Naive thymus-derived CD8-positive, alpha-beta T cell (primary cell): ENCODE measurements at regions not wholly inside any gene's neighbourhood (a gene's known extent, or its start where the extent isn't known, plus 50 kb on each side); places are given as distances from the start of the nearest gene placed in this dataset.

Experiments used
- ATAC-seq, 2 donors: fragments of 150-1000 bp; cut with Tn5 transposase in 1 of 2; sonication (Bioruptor Pico), chemical (Tn5 transposase) in 1 of 2; 1 replicate in 1 of 2; 2 replicates in 1 of 2; pipeline ENCODE4 v1.10.0; 2021; ENCODE audit warnings: mild to moderate bottlenecking in 2 of 2, moderate library complexity in 2 of 2
- POLR2A ChIA-PET: fragments of 350-600 bp; sonication (Branson Sonifier 250); formaldehyde crosslinking; loops from one replicate; lab custom pipeline; 2021; ENCODE audit warnings: antibody characterized with exemption; lab: Charles Lee
- DNase-seq, 10 donors: peaks; one replicate each; pipeline versions ENCODE4 v3.0.0 to v3.0.0-alpha.2; 2020 to 2022
- H3K27ac Mint-ChIP-seq, 10 donors: one replicate each; pipeline ENCODE4 v1.8.0; 2020 to 2022; ENCODE audit warnings: mild to moderate bottlenecking in 10 of 10, mixed read lengths in 10 of 10, moderate library complexity in 4 of 10, inconsistent platforms in 1 of 10
- H3K27me3 Mint-ChIP-seq, 5 donors: one replicate each; pipeline ENCODE4 v1.8.0; 2021 to 2022; ENCODE audit warnings: mixed read lengths in 5 of 5
- H3K36me3 Mint-ChIP-seq, 3 donors: one replicate each; pipeline ENCODE4 v1.8.0; 2020 to 2022; ENCODE audit warnings: mixed read lengths in 3 of 3, mild to moderate bottlenecking in 2 of 3, inconsistent platforms in 1 of 3
- H3K4me1 Mint-ChIP-seq, 4 donors: one replicate each; pipeline ENCODE4 v1.8.0; 2021 to 2022; ENCODE audit warnings: mixed read lengths in 4 of 4
- H3K4me3 Mint-ChIP-seq, 10 donors: one replicate each; pipeline ENCODE4 v1.8.0; 2020 to 2022; ENCODE audit warnings: mild to moderate bottlenecking in 10 of 10, mixed read lengths in 10 of 10, moderate library complexity in 6 of 10, inconsistent platforms in 1 of 10
- H3K9me3 Mint-ChIP-seq, 9 donors: one replicate each; pipeline ENCODE4 v1.8.0; 2020 to 2022; ENCODE audit warnings: mixed read lengths in 9 of 9, mild to moderate bottlenecking in 3 of 9, inconsistent platforms in 1 of 9, moderate library complexity in 1 of 9

DNA sequence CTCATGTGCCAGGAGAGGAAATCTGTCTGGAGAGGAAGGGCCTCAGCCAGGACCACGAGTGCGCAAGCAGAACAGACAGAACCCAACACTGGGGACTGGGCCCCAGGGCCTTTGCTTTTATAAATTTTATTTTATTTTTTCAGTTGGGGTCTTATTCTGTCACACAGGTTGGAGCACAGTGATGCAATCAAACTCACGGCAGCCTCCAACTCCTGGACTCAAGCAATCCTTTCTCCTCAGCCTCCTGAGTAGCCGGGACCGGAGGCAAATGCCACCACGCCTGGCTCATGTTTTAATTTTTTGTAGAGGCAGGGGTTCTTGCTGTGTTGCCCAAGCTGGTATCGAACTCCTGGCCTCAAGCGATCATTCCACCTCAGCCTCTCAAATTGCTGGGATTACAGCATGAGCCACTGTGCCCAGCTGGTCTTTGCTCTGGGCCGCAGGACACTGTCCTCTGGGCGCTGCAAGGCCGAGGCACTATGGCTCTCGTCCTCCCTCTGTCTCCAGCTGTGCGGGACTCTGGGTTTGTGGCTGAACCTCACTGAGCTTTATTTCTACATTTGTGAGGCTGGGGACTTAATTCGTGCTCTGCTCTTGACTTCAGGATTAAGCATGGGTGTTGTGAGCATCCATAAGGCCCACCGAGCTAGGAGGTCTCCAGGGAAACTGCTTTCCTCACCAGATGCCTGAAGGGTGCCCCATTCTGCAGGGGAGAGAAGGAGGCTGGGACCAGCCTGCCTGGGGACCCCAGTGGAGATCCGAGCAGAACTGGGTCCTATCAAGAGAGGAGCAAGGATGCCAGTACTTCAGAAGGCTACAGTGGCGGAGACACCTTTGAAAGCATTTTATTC is 144.2 kb upstream of the VSTM2B start:
- H3K9me3 Mint-ChIP-seq = peaks cover 0 to under 1% (median 0%) of the 10 kb centered on the region in 9 donors
- H3K4me1 Mint-ChIP-seq = no peaks in the 10 kb centered on the region
- DNase-seq (peak in 1 of 10 donors; percentile 7), ATAC-seq (no peak)
- peaks cover 3 to 73% (median 21%) of the 10 kb centered on the region in 5 donors for H3K27me3 Mint-ChIP-seq
- no peak overlapping the region for H3K4me3 Mint-ChIP-seq
- no peak overlapping the region for H3K27ac Mint-ChIP-seq
- POLR2A ChIA-PET = no interaction called here
- no peaks in the 10 kb centered on the region for H3K36me3 Mint-ChIP-seq

DNA sequence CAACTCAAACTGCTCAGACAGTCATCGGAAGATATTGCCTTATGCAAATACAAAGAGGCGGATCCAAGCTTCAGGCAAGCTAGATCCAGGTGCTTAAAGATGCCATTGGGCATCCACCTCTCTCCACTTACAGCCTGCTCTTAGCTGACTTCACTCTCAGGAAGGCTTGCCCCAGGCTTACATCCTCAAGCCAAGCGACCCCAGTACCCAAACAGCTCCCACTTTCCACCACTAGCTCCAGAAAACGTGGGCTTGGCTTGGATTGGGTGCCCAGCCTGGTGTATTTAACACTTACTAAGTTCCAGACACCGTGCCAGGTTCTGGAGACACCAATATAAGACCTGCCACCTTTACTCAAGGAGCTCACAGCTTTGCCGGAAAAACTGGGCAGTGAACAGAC is 142.1 kb upstream of the VSTM2B start:
- H3K27me3 Mint-ChIP-seq = peaks cover 3 to 62% (median 15%) of the 10 kb centered on the region in 5 donors
- H3K9me3 Mint-ChIP-seq = peaks cover 0 to 7% (median 0%) of the 10 kb centered on the region in 9 donors
- DNase-seq (no peak), ATAC-seq (no peak)
- POLR2A ChIA-PET = no interaction called here
- no peak overlapping the region for H3K4me3 Mint-ChIP-seq
- H3K36me3 Mint-ChIP-seq = no peaks in the 10 kb centered on the region
- H3K27ac Mint-ChIP-seq = no peak overlapping the region
- H3K4me1 Mint-ChIP-seq = no peaks in the 10 kb centered on the region

DNA sequence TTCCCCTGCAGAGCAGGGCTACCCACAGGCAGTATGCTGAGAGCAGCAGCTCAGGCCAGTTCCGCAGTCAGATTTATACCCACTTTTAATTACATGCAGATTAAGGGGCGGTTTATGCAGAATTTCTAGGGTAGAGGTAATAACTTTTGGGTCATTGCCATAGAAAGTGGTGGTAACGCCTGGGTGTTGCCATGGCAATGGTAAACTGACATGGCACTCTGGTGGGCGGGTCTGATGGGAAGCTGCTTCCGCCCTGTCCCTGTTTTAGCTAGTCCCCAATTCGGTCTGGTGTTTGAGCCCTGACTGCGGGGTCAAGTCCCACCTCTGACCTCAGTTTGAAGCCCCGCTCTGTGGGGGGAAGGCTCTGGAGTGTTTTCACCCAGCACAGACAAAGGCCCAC is 141.1 kb upstream of the VSTM2B start:
- Mint-ChIP-seq H3K4me3 (no peak overlapping the region), H3K27me3 (peaks cover 2 to 54% (median 9%) of the 10 kb centered on the region in 5 donors), H3K9me3 (peaks cover 0 to 11% (median 0%) of the 10 kb centered on the region in 9 donors), H3K27ac (no peak overlapping the region), H3K4me1 (no peaks in the 10 kb centered on the region), H3K36me3 (no peaks in the 10 kb centered on the region)
- ATAC-seq (no peak), DNase-seq (no peak)
- POLR2A ChIA-PET = no interaction called here

DNA sequence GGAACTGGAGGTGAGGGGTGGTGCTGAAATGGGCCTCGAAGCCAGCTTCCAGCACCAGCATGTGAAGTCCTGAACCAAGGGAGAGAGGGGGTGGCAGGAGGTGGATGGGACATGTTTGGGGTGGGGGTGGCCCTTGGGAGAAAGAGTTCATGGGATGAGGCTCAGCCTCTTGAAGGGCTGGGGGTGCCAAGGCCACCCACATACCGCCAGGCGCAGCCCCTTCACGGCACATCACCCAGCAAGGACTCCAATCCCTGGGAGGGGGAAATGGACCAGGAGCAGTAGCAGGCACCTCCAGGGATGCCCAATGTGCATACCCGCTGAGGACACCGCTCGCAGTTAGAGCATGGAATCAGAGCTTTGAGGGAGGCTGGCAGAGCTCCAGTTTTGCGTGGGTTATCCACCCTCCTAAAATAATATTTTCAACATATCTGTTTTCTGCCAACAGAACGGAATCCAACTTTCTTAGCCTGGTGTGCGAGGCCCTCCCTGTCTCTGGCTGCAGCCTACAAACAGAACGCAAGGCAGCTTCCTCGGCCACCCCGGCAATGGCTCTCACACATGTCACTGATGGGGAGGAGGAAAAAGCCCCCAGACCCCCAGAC is 140.5 kb upstream of the VSTM2B start:
- Mint-ChIP-seq H3K27me3 (peaks cover 1 to 48% (median 6%) of the 10 kb centered on the region in 5 donors), H3K4me1 (no peaks in the 10 kb centered on the region), H3K36me3 (no peaks in the 10 kb centered on the region), H3K27ac (peak overlapping the region in 1 of 10 donors; percentile 62), H3K4me3 (no peak overlapping the region), H3K9me3 (peaks cover 0 to 11% (median 4%) of the 10 kb centered on the region in 9 donors)
- DNase-seq (no peak), ATAC-seq (no peak)
- POLR2A ChIA-PET = interaction anchor here (0.7 kb wide), 1 partner anchor 258 kb away, joined by 4 read pairs; no protein-coding TSS in a partner anchor

DNA sequence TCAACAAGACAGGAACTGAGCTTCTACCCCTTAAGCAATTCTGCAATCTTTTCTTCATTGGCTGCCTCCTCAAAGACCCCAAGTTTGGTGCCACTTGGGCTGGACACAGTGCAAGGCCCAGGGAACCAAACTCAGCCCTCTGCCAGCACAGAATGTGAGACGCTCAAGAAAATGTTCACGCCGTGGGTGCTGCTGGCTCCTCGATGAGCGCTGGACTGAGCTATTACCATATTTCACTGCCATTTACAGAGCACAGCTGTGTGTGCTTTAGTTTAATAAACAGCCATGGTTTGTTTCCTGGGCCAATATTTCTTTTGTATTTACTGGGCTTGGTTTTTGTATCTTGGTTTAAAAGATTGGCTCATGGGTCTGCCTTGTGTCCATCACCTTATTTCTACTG is 138.8 kb upstream of the VSTM2B start:
- no peak overlapping the region for H3K4me3 Mint-ChIP-seq
- ATAC-seq = no peak
- H3K36me3 Mint-ChIP-seq = peaks cover 0 to 10% (median 0%) of the 10 kb centered on the region in 3 donors
- peaks cover 1 to 37% (median 10%) of the 10 kb centered on the region in 5 donors for H3K27me3 Mint-ChIP-seq
- no peak overlapping the region for H3K27ac Mint-ChIP-seq
- peaks cover 0 to 26% (median 17%) of the 10 kb centered on the region in 9 donors for H3K9me3 Mint-ChIP-seq
- no peaks in the 10 kb centered on the region for H3K4me1 Mint-ChIP-seq
- POLR2A ChIA-PET = no interaction called here
- DNase-seq = no peak

DNA sequence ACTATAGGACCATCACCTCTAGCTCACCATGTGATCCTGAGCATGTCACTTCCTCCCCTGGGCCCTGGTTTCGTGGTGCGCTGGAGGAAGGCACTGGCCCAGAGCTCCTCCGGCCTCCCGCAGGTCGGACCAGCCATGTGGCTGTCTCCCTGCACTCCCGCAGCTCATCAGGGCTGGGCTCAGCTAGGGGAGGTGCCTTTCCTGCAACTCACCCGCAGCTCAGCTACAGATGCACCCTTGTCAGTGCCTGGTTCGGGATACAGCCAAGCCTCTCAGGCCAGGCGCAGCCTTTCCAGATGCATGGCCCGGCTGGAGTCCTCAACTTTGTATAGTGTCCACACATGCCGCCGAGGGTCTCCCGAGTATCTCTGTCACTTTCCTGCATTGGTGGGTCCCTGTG is 138.2 kb upstream of the VSTM2B start:
- ATAC-seq (no peak), DNase-seq (no peak)
- H3K9me3 Mint-ChIP-seq = peaks cover 0 to 31% (median 18%) of the 10 kb centered on the region in 9 donors
- H3K36me3 Mint-ChIP-seq = peaks cover 0 to 10% (median 0%) of the 10 kb centered on the region in 3 donors
- no peaks in the 10 kb centered on the region for H3K4me1 Mint-ChIP-seq
- H3K27me3 Mint-ChIP-seq = peaks cover 1 to 31% (median 7%) of the 10 kb centered on the region in 5 donors
- POLR2A ChIA-PET = no interaction called here
- no peak overlapping the region for H3K4me3 Mint-ChIP-seq
- H3K27ac Mint-ChIP-seq = no peak overlapping the region

DNA sequence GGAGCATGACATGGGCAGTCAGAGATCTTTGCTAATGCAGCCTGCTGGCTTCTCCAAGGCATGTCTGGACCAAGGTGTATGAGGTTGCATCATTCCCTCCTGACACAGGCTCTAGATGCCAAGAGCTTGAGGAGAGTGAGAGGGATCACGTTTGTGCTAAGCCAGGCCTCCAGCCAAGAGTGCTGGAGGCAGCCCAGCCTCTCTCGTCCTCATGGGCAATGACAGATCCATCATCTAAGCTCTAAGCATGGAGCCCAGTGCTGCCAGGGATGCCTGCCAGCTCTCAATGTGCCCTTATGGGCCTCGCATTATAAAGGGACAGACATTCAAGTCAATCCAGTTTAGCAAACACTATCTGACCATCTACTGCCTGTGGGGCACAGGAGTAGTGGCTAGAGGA is 136.3 kb upstream of the VSTM2B start:
- POLR2A ChIA-PET = no interaction called here
- Mint-ChIP-seq H3K4me3 (no peak overlapping the region), H3K27me3 (peaks cover under 1 to 29% (median 7%) of the 10 kb centered on the region in 5 donors), H3K27ac (no peak overlapping the region), H3K9me3 (peaks cover 0 to 31% (median 21%) of the 10 kb centered on the region in 9 donors), H3K4me1 (no peaks in the 10 kb centered on the region), H3K36me3 (peaks cover 0 to 10% (median 0%) of the 10 kb centered on the region in 3 donors)
- ATAC-seq (no peak), DNase-seq (no peak)

DNA sequence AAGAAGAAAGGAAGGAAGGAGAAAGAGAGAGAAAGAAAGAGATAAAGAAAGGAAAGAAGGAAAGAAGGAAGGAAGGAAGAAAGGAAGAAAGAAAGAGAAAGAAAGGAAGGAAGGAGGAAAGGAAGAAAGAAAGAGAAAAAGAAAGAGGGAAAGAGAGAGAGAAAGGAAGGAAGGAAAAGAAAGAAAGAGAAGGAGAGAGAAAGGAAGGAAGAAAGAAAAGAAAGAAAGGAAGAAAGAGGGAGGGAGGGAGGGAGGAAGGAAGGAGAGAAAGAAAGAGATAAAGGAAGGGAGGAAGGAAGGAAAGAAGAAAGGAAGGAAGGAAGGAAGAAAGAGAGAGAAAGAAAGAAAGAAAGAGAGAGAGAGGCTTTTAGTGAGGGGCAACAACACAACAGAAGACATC is 135.1 kb upstream of the VSTM2B start:
- H3K27me3 Mint-ChIP-seq = peaks cover 0 to 28% (median 9%) of the 10 kb centered on the region in 5 donors
- no peak for DNase-seq
- no peak overlapping the region for H3K27ac Mint-ChIP-seq
- no peak overlapping the region for H3K4me3 Mint-ChIP-seq
- peaks cover 0 to 31% (median 22%) of the 10 kb centered on the region in 9 donors for H3K9me3 Mint-ChIP-seq
- H3K36me3 Mint-ChIP-seq = peaks cover 0 to 10% (median 0%) of the 10 kb centered on the region in 3 donors
- no peak for ATAC-seq
- POLR2A ChIA-PET = no interaction called here
- no peaks in the 10 kb centered on the region for H3K4me1 Mint-ChIP-seq

DNA sequence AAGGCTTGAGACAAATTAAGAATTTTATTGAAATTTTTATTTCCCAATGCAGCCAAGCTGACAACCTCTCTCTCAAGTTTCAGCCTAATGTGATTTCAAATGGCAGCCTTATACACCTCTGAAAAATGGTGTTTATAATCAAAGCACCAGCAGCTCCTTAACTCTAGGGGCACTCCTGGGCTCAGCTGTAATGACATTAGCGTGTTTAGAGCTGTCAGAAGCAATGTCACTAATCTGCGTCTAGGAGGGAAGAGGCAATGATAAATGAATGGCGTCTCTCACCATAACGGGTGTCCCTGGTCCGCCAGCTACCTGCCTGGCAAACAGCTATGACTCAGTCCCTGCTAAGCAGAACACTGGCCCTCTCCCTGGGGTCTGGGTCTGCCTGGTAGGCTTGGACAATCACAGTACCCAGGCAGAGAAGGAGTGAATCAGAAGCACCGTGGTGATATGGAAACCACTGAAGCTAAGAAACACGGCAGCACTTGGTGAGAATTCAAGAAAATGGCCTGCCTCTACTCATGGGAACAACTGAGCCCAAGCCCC is 131.8 kb upstream of the VSTM2B start:
- Mint-ChIP-seq H3K4me1 (no peaks in the 10 kb centered on the region), H3K27ac (no peak overlapping the region), H3K27me3 (peaks cover 2 to 22% (median 14%) of the 10 kb centered on the region in 5 donors), H3K36me3 (peaks cover 0 to 10% (median 0%) of the 10 kb centered on the region in 3 donors), H3K4me3 (no peak overlapping the region), H3K9me3 (peaks cover 0 to 31% (median 13%) of the 10 kb centered on the region in 9 donors)
- DNase-seq (no peak), ATAC-seq (no peak)
- POLR2A ChIA-PET = no interaction called here

DNA sequence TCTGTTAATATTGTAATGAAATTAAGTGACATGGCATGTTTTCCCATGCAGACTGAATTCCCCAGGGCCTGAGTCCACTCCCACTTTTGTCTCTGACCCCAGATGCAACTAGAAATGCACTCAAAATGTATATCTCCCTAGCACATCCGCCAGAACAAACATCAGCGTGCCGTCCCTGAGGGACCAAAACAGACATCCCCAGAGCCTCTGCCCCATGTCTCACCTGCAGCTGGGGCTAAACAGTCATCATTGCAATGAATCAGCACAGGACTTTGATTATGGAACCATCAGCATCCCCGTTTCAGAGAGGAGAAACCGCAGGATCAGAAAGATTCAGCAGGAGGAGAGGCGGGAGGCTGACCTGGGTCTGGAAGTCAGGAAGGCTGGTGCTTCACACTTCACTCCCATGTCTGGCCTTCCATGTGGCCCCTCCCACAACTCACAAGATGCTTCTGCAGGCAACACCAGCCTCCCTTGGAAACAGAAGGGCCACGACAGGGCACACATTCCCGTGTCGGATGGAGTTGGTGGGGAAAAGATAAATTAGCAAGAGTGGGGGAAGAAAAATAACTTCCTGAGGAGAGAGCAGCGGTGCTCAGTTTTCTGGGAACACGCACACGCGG is 130.6 kb upstream of the VSTM2B start:
- ATAC-seq (no peak), DNase-seq (no peak)
- Mint-ChIP-seq H3K27me3 (peaks cover 2 to 33% (median 14%) of the 10 kb centered on the region in 5 donors), H3K4me1 (no peaks in the 10 kb centered on the region), H3K27ac (peak overlapping the region in 1 of 10 donors; percentile 38), H3K36me3 (peaks cover 0 to 10% (median 0%) of the 10 kb centered on the region in 3 donors), H3K4me3 (peak overlapping the region in 1 of 10 donors; percentile 34), H3K9me3 (peaks cover 0 to 22% (median 12%) of the 10 kb centered on the region in 9 donors)
- POLR2A ChIA-PET = no interaction called here

DNA sequence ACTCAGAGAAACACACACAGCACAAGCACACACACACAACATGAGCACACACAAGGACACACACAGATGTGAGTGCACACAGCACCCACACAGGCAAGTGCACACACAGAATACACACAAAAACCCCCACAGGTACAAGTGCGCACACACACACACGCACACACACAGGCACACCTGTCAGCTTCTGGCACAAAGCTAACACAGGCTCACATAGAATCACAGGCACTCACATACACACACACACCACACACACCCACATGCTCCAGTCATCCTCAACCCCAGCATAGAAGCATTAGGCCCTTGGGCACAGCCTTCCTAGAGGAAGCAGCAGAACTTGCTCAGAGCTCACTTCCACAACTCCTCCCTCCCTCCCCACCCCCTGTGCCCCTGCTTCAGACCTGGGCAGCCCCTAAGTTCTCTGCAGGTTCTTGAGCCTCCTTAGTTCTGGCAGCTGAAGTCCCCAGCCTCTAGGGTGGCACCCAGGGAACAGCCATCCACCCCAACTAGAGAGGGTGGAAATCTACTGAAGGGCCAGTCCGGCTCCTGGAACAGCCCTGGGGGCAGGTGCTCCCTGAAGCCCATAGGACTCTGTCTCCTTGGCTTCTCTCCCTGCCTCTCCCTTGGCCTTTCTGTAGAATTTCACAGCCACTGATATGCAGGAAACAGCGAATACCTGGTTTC is 129.9 kb upstream of the VSTM2B start:
- peaks cover 0 to 10% (median 0%) of the 10 kb centered on the region in 3 donors for H3K36me3 Mint-ChIP-seq
- no peak for DNase-seq
- H3K27ac Mint-ChIP-seq = no peak overlapping the region
- H3K9me3 Mint-ChIP-seq = peaks cover 0 to 17% (median 10%) of the 10 kb centered on the region in 9 donors
- POLR2A ChIA-PET = no interaction called here
- no peak overlapping the region for H3K4me3 Mint-ChIP-seq
- H3K27me3 Mint-ChIP-seq = peaks cover 2 to 35% (median 14%) of the 10 kb centered on the region in 5 donors
- no peak for ATAC-seq
- no peaks in the 10 kb centered on the region for H3K4me1 Mint-ChIP-seq

DNA sequence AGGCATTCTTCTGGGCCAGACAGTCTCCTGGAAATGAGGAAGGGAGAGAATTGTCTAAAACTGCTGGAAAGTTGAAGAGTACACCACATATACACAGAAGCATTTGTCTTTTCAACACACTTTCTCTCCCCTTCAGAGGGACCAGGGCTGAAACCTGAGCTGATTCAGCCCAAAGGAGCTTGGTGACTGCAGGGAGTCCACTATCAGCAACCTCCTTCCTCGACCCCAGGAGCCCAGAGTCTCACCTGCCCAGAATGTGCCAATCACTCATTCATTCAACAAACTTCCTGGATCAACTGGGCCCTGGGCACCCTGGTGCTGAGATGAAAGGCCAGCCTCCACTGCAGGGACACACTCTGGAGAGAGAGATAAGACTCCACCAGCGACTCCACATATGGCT is 128.9 kb upstream of the VSTM2B start:
- no peak overlapping the region for H3K4me3 Mint-ChIP-seq
- no peak for DNase-seq
- peaks cover 0 to 6% (median 1%) of the 10 kb centered on the region in 9 donors for H3K9me3 Mint-ChIP-seq
- no peaks in the 10 kb centered on the region for H3K4me1 Mint-ChIP-seq
- ATAC-seq = no peak
- peaks cover 0 to under 1% (median 0%) of the 10 kb centered on the region in 3 donors for H3K36me3 Mint-ChIP-seq
- POLR2A ChIA-PET = no interaction called here
- H3K27me3 Mint-ChIP-seq = peaks cover 2 to 35% (median 14%) of the 10 kb centered on the region in 5 donors
- H3K27ac Mint-ChIP-seq = no peak overlapping the region
